ENCODE measurements at regions not wholly inside any gene's neighbourhood (a gene's known extent, or its start where the extent isn't known, plus 50 kb on each side); places are given as distances from the start of the nearest gene placed in this dataset.

GRCh38 chr2:209095432-209095831 lies 328.4 kb upstream of the MAP2 start:
- no peak for TF ChIP-seq CTCF (IDR thresholded peaks at IDR 0.05; ENCODE audit: low read depth, low read length)
- H3K4me3 ChIP-seq (ENCODE audit: low read depth, low read length), result no peak overlapping the region

GRCh38 chr2:209097168-209097567 lies 326.7 kb upstream of the MAP2 start:
- no peak for TF ChIP-seq CTCF (IDR thresholded peaks at IDR 0.05; ENCODE audit: low read depth, low read length)
- H3K4me3 ChIP-seq (ENCODE audit: low read depth, low read length), result no peak overlapping the region

- no peak for TF ChIP-seq CTCF (IDR thresholded peaks at IDR 0.05; ENCODE audit: low read depth, low read length)
- H3K4me3 ChIP-seq (ENCODE audit: low read depth, low read length), result no peak overlapping the region
These were observed 321.5 kb upstream of the MAP2 start for GRCh38 chr2:209102319-209102718.

- TF ChIP-seq CTCF (IDR thresholded peaks at IDR 0.05; ENCODE audit: low read depth, low read length), result no peak
- H3K4me3 ChIP-seq (ENCODE audit: low read depth, low read length), result no peak overlapping the region
These were observed 310.8 kb upstream of the MAP2 start for GRCh38 chr2:209113026-209113425.

- H3K4me3 ChIP-seq (ENCODE audit: low read depth, low read length), result no peak overlapping the region
- TF ChIP-seq CTCF (IDR thresholded peaks at IDR 0.05; ENCODE audit: low read depth, low read length), result no peak
These were observed 309.1 kb upstream of the MAP2 start for GRCh38 chr2:209114588-209115240.

- no peak for TF ChIP-seq CTCF (IDR thresholded peaks at IDR 0.05; ENCODE audit: low read depth, low read length)
- H3K4me3 ChIP-seq (ENCODE audit: low read depth, low read length), result no peak overlapping the region
These were observed 302.2 kb upstream of the MAP2 start for GRCh38 chr2:209121691-209122090.

- H3K4me3 ChIP-seq (ENCODE audit: low read depth, low read length), result no peak overlapping the region
- TF ChIP-seq CTCF (IDR thresholded peaks at IDR 0.05; ENCODE audit: low read depth, low read length), result no peak
These were observed 298.6 kb upstream of the MAP2 start for GRCh38 chr2:209125291-209125690.

Measured in WI38 (cell line).